ENCODE measurements at regions not wholly inside any gene's neighbourhood (a gene's known extent, or its start where the extent isn't known, plus 50 kb on each side); places are given as distances from the start of the nearest gene placed in this dataset.

DNA sequence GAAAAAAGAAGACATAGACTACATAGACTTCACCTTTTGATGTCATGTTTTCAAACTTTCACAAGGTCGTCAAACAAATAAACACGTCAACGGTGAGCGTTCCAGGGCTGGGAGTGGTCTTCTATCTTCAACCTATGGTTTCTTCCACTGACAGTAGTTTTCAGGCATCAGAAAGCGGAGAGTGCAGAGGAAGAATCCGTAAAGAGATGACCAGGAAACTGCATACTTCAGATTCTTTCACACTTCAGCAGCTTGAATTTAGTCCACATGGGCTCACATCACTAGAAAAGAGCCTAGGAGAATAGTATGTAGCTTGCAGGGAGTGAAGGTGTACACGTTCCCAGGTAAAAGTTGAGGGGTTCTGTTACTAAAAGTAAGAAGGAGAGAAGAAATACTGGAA is 58.5 kb downstream of the NPY1R start:
- H3K27me3 ChIP-seq (ENCODE audit: control insufficient read depth, insufficient read depth, low read length): no peaks in the 10 kb centered on the region
- H3K4me3 Mint-ChIP-seq: no peak overlapping the region
- H3K4me1 ChIP-seq (ENCODE audit: control insufficient read depth, insufficient read depth, low read length, poor library complexity, severe bottlenecking): no peaks in the 10 kb centered on the region
- H3K36me3 Mint-ChIP-seq: no peaks in the 10 kb centered on the region
- H3K9me3 ChIP-seq (ENCODE audit: control insufficient read depth in 2 of 2, low read length in 2 of 2): no peaks in the 10 kb centered on the region
- H3K27ac Mint-ChIP-seq: no peak overlapping the region
- H3K27ac ChIP-seq (ENCODE audit: insufficient read depth, low read length, poor library complexity, severe bottlenecking): no peak overlapping the region
- H3K4me1 Mint-ChIP-seq: no peaks in the 10 kb centered on the region
- peaks cover 0 to 2% (median 0%) of the 10 kb centered on the region in 7 donors for H3K9me3 Mint-ChIP-seq
- DNase-seq (no peak), ATAC-seq (ENCODE audit: low read depth in 2 of 2) (no peak)
- H3K27me3 Mint-ChIP-seq: peaks cover 6% of the 10 kb centered on the region
- no peak overlapping the region for H3K4me3 ChIP-seq (ENCODE audit: low read depth, low read length)
- no peaks in the 10 kb centered on the region for H3K36me3 ChIP-seq (ENCODE audit: control insufficient read depth, insufficient read depth, low read length)

DNA sequence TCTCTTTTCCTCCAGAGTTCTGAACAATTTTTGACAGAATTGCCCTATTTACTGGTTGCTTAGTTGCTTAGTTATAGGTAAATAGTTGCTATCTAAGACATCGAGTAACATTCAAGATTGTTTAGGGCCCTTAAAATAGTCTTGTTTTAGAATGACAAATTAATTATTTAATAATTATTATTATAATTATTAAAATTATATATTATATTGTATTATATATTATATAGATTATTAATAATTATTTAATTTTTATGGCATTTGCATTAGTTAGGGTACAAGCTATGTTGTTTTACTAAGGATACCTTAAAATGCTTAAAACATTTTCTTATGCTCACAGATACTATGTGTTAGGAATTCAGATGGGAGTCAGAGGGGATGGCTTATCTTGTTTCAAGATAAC is 59.2 kb downstream of the NPY1R start:
- no peaks in the 10 kb centered on the region for H3K4me1 ChIP-seq (ENCODE audit: control insufficient read depth, insufficient read depth, low read length, poor library complexity, severe bottlenecking)
- H3K27ac ChIP-seq (ENCODE audit: insufficient read depth, low read length, poor library complexity, severe bottlenecking): no peak overlapping the region
- Mint-ChIP-seq H3K4me1 (no peaks in the 10 kb centered on the region), H3K27ac (no peak overlapping the region), H3K27me3 (peaks cover 6% of the 10 kb centered on the region), H3K4me3 (no peak overlapping the region), H3K9me3 (peaks cover 0 to under 1% (median 0%) of the 10 kb centered on the region in 7 donors), H3K36me3 (no peaks in the 10 kb centered on the region)
- no peak overlapping the region for H3K4me3 ChIP-seq (ENCODE audit: low read depth, low read length)
- ATAC-seq (ENCODE audit: low read depth in 2 of 2) (no peak), DNase-seq (no peak)
- H3K27me3 ChIP-seq (ENCODE audit: control insufficient read depth, insufficient read depth, low read length): no peaks in the 10 kb centered on the region
- H3K36me3 ChIP-seq (ENCODE audit: control insufficient read depth, insufficient read depth, low read length): no peaks in the 10 kb centered on the region
- H3K9me3 ChIP-seq (ENCODE audit: control insufficient read depth in 2 of 2, low read length in 2 of 2): no peaks in the 10 kb centered on the region

DNA sequence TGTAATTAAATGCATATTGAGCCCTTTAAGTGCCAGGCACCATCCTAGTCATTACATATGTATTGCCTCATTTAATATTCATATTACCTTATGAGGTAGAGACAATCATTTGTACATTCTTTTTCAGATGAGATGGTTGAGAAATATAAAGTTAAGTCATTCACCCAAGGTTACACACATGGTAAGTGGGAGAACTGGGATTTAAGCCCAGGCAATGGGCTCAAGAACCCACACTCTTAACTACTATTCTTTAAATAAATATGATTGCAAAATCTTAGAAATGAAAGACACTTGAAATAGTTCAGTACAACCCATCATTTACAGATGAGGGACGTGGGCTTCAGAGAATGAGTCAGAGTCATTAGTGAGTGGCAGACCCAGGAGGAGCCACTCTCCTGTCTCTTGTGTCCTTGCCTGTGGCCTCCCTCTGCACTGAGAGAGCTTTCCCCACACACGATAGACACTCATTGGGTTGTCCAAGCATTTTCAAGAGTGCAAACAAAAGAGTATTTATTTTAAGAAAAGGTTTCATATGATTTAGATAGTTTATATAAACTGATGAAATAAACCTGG is 60.8 kb downstream of the NPY1R start:
- Mint-ChIP-seq H3K27me3 (no peaks in the 10 kb centered on the region), H3K4me1 (no peaks in the 10 kb centered on the region), H3K36me3 (no peaks in the 10 kb centered on the region), H3K27ac (no peak overlapping the region), H3K4me3 (no peak overlapping the region), H3K9me3 (no peaks in the 10 kb centered on the region)
- Histone ChIP-seq H3K4me1 (ENCODE audit: control insufficient read depth, insufficient read depth, low read length, poor library complexity, severe bottlenecking) (no peaks in the 10 kb centered on the region), H3K36me3 (ENCODE audit: control insufficient read depth, insufficient read depth, low read length) (no peaks in the 10 kb centered on the region), H3K27me3 (ENCODE audit: control insufficient read depth, insufficient read depth, low read length) (no peaks in the 10 kb centered on the region), H3K27ac (ENCODE audit: insufficient read depth, low read length, poor library complexity, severe bottlenecking) (no peak overlapping the region), H3K4me3 (ENCODE audit: low read depth, low read length) (no peak overlapping the region), H3K9me3 (ENCODE audit: control insufficient read depth in 2 of 2, low read length in 2 of 2) (no peaks in the 10 kb centered on the region)
- ATAC-seq (ENCODE audit: low read depth in 2 of 2): no peak
- DNase-seq: no peak

DNA sequence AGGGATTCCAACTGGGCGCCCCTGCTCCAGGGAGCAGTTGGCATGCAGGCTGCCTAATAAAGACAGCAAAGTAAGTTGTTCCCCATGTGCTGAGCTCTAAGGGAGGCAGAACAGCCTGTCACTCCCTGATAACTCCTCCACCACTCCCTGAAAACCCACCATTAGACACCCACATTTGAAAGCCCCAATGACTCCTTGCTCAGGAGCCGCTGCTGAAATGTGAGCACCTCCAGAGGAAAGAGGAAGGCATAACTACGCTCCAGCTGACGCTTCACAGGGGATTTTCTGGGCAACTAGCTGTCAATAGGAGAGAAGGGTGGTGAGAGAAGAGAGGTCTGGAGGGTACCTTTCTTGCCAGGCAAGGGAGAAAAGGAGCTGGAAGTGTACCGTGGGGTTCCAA is 62.5 kb downstream of the NPY1R start:
- ATAC-seq (ENCODE audit: low read depth in 2 of 2) (no peak), DNase-seq (no peak)
- Histone ChIP-seq H3K4me3 (ENCODE audit: low read depth, low read length) (no peak overlapping the region), H3K36me3 (ENCODE audit: control insufficient read depth, insufficient read depth, low read length) (no peaks in the 10 kb centered on the region), H3K9me3 (ENCODE audit: control insufficient read depth in 2 of 2, low read length in 2 of 2) (no peaks in the 10 kb centered on the region), H3K27ac (ENCODE audit: insufficient read depth, low read length, poor library complexity, severe bottlenecking) (no peak overlapping the region), H3K27me3 (ENCODE audit: control insufficient read depth, insufficient read depth, low read length) (no peaks in the 10 kb centered on the region), H3K4me1 (ENCODE audit: control insufficient read depth, insufficient read depth, low read length, poor library complexity, severe bottlenecking) (no peaks in the 10 kb centered on the region)
- H3K36me3 Mint-ChIP-seq: no peaks in the 10 kb centered on the region
- no peak overlapping the region for H3K27ac Mint-ChIP-seq
- no peaks in the 10 kb centered on the region for H3K4me1 Mint-ChIP-seq
- H3K4me3 Mint-ChIP-seq: no peak overlapping the region
- H3K27me3 Mint-ChIP-seq: no peaks in the 10 kb centered on the region
- H3K9me3 Mint-ChIP-seq: no peaks in the 10 kb centered on the region

DNA sequence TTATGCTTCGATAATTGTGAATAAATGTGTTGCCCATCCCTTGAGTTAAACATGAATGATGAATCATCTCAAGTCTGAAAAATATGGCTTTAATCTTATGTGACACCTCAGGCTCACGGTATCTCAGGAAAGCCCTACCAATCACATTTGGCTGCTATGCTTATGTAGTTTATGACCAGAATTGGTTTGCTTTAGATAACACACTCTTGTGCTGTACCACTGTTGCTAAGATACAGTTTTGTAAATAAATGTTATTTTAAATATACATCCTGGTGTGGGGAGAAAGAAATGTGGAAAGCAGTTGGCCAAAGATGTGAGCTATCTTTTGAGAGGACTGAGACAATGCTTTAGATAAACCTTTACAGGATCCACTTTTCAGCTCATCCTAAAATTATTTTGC is 63.2 kb downstream of the NPY1R start:
- Mint-ChIP-seq H3K27ac (no peak overlapping the region), H3K27me3 (no peaks in the 10 kb centered on the region), H3K4me1 (no peaks in the 10 kb centered on the region), H3K9me3 (no peaks in the 10 kb centered on the region), H3K36me3 (no peaks in the 10 kb centered on the region), H3K4me3 (no peak overlapping the region)
- H3K27me3 ChIP-seq (ENCODE audit: control insufficient read depth, insufficient read depth, low read length): no peaks in the 10 kb centered on the region
- H3K4me1 ChIP-seq (ENCODE audit: control insufficient read depth, insufficient read depth, low read length, poor library complexity, severe bottlenecking): no peaks in the 10 kb centered on the region
- H3K36me3 ChIP-seq (ENCODE audit: control insufficient read depth, insufficient read depth, low read length): no peaks in the 10 kb centered on the region
- no peak overlapping the region for H3K4me3 ChIP-seq (ENCODE audit: low read depth, low read length)
- ATAC-seq (ENCODE audit: low read depth in 2 of 2): no peak
- H3K27ac ChIP-seq (ENCODE audit: insufficient read depth, low read length, poor library complexity, severe bottlenecking): no peak overlapping the region
- H3K9me3 ChIP-seq (ENCODE audit: control insufficient read depth in 2 of 2, low read length in 2 of 2): no peaks in the 10 kb centered on the region
- DNase-seq: no peak

GRCh38 chr4:163264934-163265333 is 67.5 kb downstream of the NPY1R start:
- Mint-ChIP-seq H3K4me3 (no peak overlapping the region), H3K27ac (no peak overlapping the region), H3K4me1 (no peaks in the 10 kb centered on the region), H3K9me3 (peaks cover 0 to 2% (median 0%) of the 10 kb centered on the region in 7 donors), H3K27me3 (no peaks in the 10 kb centered on the region), H3K36me3 (no peaks in the 10 kb centered on the region)
- H3K27me3 ChIP-seq (ENCODE audit: control insufficient read depth, insufficient read depth, low read length): no peaks in the 10 kb centered on the region
- no peak overlapping the region for H3K27ac ChIP-seq (ENCODE audit: insufficient read depth, low read length, poor library complexity, severe bottlenecking)
- no peak overlapping the region for H3K4me3 ChIP-seq (ENCODE audit: low read depth, low read length)
- no peak for DNase-seq
- no peaks in the 10 kb centered on the region for H3K36me3 ChIP-seq (ENCODE audit: control insufficient read depth, insufficient read depth, low read length)
- H3K9me3 ChIP-seq (ENCODE audit: control insufficient read depth in 2 of 2, low read length in 2 of 2): no peaks in the 10 kb centered on the region
- no peak for ATAC-seq (ENCODE audit: low read depth in 2 of 2)
- no peaks in the 10 kb centered on the region for H3K4me1 ChIP-seq (ENCODE audit: control insufficient read depth, insufficient read depth, low read length, poor library complexity, severe bottlenecking)

GRCh38 chr4:163263606-163264005 is 68.8 kb downstream of the NPY1R start:
- no peak overlapping the region for H3K27ac ChIP-seq (ENCODE audit: insufficient read depth, low read length, poor library complexity, severe bottlenecking)
- H3K36me3 Mint-ChIP-seq: no peaks in the 10 kb centered on the region
- no peaks in the 10 kb centered on the region for H3K4me1 ChIP-seq (ENCODE audit: control insufficient read depth, insufficient read depth, low read length, poor library complexity, severe bottlenecking)
- H3K27me3 Mint-ChIP-seq: no peaks in the 10 kb centered on the region
- no peaks in the 10 kb centered on the region for H3K9me3 ChIP-seq (ENCODE audit: control insufficient read depth in 2 of 2, low read length in 2 of 2)
- peaks cover 0 to 2% (median 0%) of the 10 kb centered on the region in 7 donors for H3K9me3 Mint-ChIP-seq
- DNase-seq (no peak), ATAC-seq (ENCODE audit: low read depth in 2 of 2) (no peak)
- H3K4me3 Mint-ChIP-seq: no peak overlapping the region
- H3K4me3 ChIP-seq (ENCODE audit: low read depth, low read length): no peak overlapping the region
- no peaks in the 10 kb centered on the region for H3K4me1 Mint-ChIP-seq
- H3K27me3 ChIP-seq (ENCODE audit: control insufficient read depth, insufficient read depth, low read length): no peaks in the 10 kb centered on the region
- H3K36me3 ChIP-seq (ENCODE audit: control insufficient read depth, insufficient read depth, low read length): no peaks in the 10 kb centered on the region
- no peak overlapping the region for H3K27ac Mint-ChIP-seq

DNA sequence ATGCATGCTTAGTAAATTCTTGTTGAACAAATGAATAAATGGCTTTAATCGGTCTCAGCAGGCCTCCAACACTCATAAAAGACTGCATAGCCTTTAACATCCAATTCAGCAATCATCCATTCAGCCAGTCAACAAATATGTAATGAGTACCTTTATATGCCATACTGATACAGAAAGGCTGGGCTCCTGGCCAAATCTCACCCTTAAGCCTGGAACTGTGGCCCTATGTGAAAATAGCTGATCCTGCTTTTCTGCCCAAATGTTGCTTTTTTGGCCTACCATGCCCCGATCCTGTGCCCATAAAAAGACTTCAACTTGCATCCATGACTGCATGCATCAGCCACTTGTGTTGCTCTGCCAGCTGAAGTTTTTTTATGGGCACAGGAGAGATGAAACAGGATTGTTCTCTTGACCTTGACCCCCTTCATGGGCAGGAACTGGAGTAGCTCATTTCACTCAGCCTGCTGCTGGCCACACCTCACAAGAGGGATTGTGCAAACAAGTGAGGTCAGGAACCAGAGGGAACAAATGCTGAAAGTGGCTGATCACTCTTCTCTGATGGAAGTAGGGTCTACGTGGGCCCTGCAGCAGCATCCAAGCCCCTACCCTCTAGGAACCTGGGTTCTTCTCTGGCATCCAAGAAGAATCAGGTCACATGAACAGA is 75.6 kb downstream of the NPY1R start:
- no peaks in the 10 kb centered on the region for H3K36me3 Mint-ChIP-seq
- no peaks in the 10 kb centered on the region for H3K4me1 ChIP-seq (ENCODE audit: control insufficient read depth, insufficient read depth, low read length, poor library complexity, severe bottlenecking)
- H3K4me3 Mint-ChIP-seq: no peak overlapping the region
- no peak overlapping the region for H3K4me3 ChIP-seq (ENCODE audit: low read depth, low read length)
- DNase-seq (no peak), ATAC-seq (ENCODE audit: low read depth in 2 of 2) (no peak)
- H3K36me3 ChIP-seq (ENCODE audit: control insufficient read depth, insufficient read depth, low read length): no peaks in the 10 kb centered on the region
- no peak overlapping the region for H3K27ac Mint-ChIP-seq
- H3K4me1 Mint-ChIP-seq: no peaks in the 10 kb centered on the region
- no peaks in the 10 kb centered on the region for H3K9me3 ChIP-seq (ENCODE audit: control insufficient read depth in 2 of 2, low read length in 2 of 2)
- no peaks in the 10 kb centered on the region for H3K27me3 ChIP-seq (ENCODE audit: control insufficient read depth, insufficient read depth, low read length)
- peaks cover 8% of the 10 kb centered on the region for H3K27me3 Mint-ChIP-seq
- no peak overlapping the region for H3K27ac ChIP-seq (ENCODE audit: insufficient read depth, low read length, poor library complexity, severe bottlenecking)
- H3K9me3 Mint-ChIP-seq: peaks cover 0 to 2% (median 0%) of the 10 kb centered on the region in 7 donors
